HCT116 (cell line): ENCODE measurements at regions not wholly inside any gene's neighbourhood (a gene's known extent, or its start where the extent isn't known, plus 50 kb on each side); places are given as distances from the start of the nearest gene placed in this dataset.

Experiments used
- CTCF ChIP-seq, 3 experiments: fragments of 200-600 bp in 1 of 3; sonication (generic) in 1 of 3; IDR thresholded peaks in 2 of 3; conservative IDR thresholded peaks in 1 of 3; 2 replicates each; pipeline ENCODE4 v1.5.1; 2012 to 2017; ENCODE audit warnings: low read depth in 2 of 3, low read length in 2 of 3, antibody characterized with exemption in 1 of 3, borderline replicate concordance in 1 of 3, control low read depth in 1 of 3, mild to moderate bottlenecking in 1 of 3, mixed read lengths in 1 of 3, mixed run types in 1 of 3, moderate library complexity in 1 of 3; ENCODE audit not compliant: insufficient read depth in 1 of 3
- EZH2 ChIP-seq: fragments of 200-600 bp; sonication (generic); IDR thresholded peaks from 2 replicates; pipeline ENCODE4 v1.6.1; 2017; ENCODE audit warnings: antibody characterized with exemption, mixed run types
- EZH2phosphoT487 ChIP-seq: fragments of 200-600 bp; IDR thresholded peaks from 2 replicates; pipeline ENCODE4 v1.6.1; 2018; ENCODE audit warnings: antibody characterized with exemption, borderline replicate concordance
- FOSL1 ChIP-seq: IDR thresholded peaks from 2 replicates; pipeline ENCODE4 v1.6.1; 2012; ENCODE audit warnings: low read depth
- JUND ChIP-seq: IDR thresholded peaks from 2 replicates; pipeline ENCODE4 v1.6.1; 2012
- POLR2AphosphoS5 ChIP-seq: IDR thresholded peaks from 2 replicates; pipeline ENCODE4 v1.6.1; 2011; ENCODE audit warnings: mild to moderate bottlenecking, low read depth, low read length, moderate library complexity
- SIN3A ChIP-seq: IDR thresholded peaks from 2 replicates; pipeline ENCODE4 v1.6.1; 2012; ENCODE audit warnings: low read depth
- ZBTB33 ChIP-seq: IDR thresholded peaks from 2 replicates; pipeline ENCODE4 v1.6.1; 2011; ENCODE audit warnings: mild to moderate bottlenecking, low read length, moderate library complexity; ENCODE audit not compliant: insufficient replicate concordance; ENCODE audit errors: extremely low read depth
- TF ChIP-seq, protein P1 (sequence below): IDR thresholded peaks from 2 replicates; pipeline ENCODE4 v1.6.1; 2012

DNA sequence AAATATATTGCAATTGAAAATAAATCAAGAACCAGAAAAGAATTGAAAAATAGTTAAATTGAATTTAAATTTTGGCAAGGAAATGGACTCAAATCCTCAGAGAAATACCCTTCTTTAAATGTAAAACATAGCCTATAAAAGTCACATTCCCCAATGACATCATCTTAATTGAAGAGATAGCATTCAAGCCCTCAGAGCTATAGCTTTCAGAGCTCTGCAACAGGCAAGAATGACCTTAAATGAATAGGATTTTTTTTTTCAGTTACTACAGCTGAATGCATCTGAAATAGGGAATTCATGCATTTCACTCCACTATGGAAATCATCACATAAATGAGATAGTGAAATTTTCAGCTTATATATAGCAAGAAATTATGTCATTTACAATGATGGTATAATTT is 1049.0 kb downstream of the OLFM4 start:
- TF ChIP-seq CTCF (IDR thresholded peaks at IDR 0.05 in 2 of 3, conservative IDR thresholded peaks at IDR 0.05 in 1 of 3; ENCODE audit: borderline replicate concordance in 1 of 3, insufficient read depth in 1 of 3, low read depth in 2 of 3, low read length in 2 of 3) = no peak
- no peak for TF ChIP-seq SIN3A
- TF ChIP-seq FOSL1 = no peak
- no peak for TF ChIP-seq JUND
- no peak for TF ChIP-seq ZBTB33
- no peak for TF ChIP-seq EZH2phosphoT487
- TF ChIP-seq, protein P1, sequence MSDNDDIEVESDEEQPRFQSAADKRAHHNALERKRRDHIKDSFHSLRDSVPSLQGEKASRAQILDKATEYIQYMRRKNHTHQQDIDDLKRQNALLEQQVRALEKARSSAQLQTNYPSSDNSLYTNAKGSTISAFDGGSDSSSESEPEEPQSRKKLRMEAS = no peak
- no peak for TF ChIP-seq EZH2
- TF ChIP-seq POLR2AphosphoS5 = no peak
